PC-3 (cell line): ENCODE measurements at regions not wholly inside any gene's neighbourhood (a gene's known extent, or its start where the extent isn't known, plus 50 kb on each side); places are given as distances from the start of the nearest gene placed in this dataset.

Experiments
- CTCF ChIP-seq: fragments of 300-600 bp; sonication (generic); conservative IDR thresholded peaks from 2 replicates; pipeline ENCODE4 v1.5.1; 2017; ENCODE audit warnings: antibody characterized with exemption, low read depth, mild to moderate bottlenecking, low read length
- EZH2 ChIP-seq: fragments of 300-600 bp; sonication (generic); IDR thresholded peaks from one replicate; pipeline ENCODE4 v1.6.1; 2017; ENCODE audit warnings: antibody characterized with exemption, mild to moderate bottlenecking, low read length; ENCODE audit not compliant: unreplicated experiment

GRCh38 chr2:7861910-7862702 lies 819.8 kb upstream of the ID2 start:
- no peak for TF ChIP-seq CTCF
- no peak for TF ChIP-seq EZH2
